Osteoblast (primary cell): ENCODE measurements at regions not wholly inside any gene's neighbourhood (a gene's known extent, or its start where the extent isn't known, plus 50 kb on each side); places are given as distances from the start of the nearest gene placed in this dataset.

Experiments
- DNase-seq: peaks from one replicate; pipeline ENCODE4 v3.0.0; 2011; ENCODE audit warnings: low spot score, mixed read lengths; ENCODE audit not compliant: insufficient read length; ENCODE audit errors: missing footprints
- H2AFZ ChIP-seq: 2 replicates; pipeline ENCODE4 v1.6.0; 2011; ENCODE audit warnings: mild to moderate bottlenecking, low read length
- H3K27ac ChIP-seq: 2 replicates; pipeline ENCODE4 v1.5.1; 2011; ENCODE audit warnings: mild to moderate bottlenecking, low read depth, low read length, moderate library complexity
- H3K27me3 ChIP-seq: 2 replicates; pipeline ENCODE4 v1.6.0; 2012; ENCODE audit warnings: mild to moderate bottlenecking, control low read depth, inconsistent platforms, low read length, moderate library complexity; ENCODE audit not compliant: insufficient read depth
- H3K36me3 ChIP-seq: 2 replicates; pipeline ENCODE4 v1.5.1; 2011; ENCODE audit warnings: mild to moderate bottlenecking, low read length, control low read depth, moderate library complexity; ENCODE audit not compliant: insufficient read depth
- H3K4me1 ChIP-seq: 2 replicates; pipeline ENCODE4 v1.5.1; 2011; ENCODE audit warnings: mild to moderate bottlenecking, low read length, control low read depth, moderate library complexity; ENCODE audit not compliant: insufficient read depth
- H3K4me2 ChIP-seq: 2 replicates; pipeline ENCODE4 v1.6.0; 2011; ENCODE audit warnings: mild to moderate bottlenecking, low read length; ENCODE audit not compliant: insufficient read depth
- H3K4me3 ChIP-seq: fragments of 200-600 bp; sonication (generic); 3 replicates; pipeline ENCODE4 v1.5.1; 2012; ENCODE audit warnings: mild to moderate bottlenecking, low read length, inconsistent platforms; ENCODE audit not compliant: insufficient read depth
- H3K79me2 ChIP-seq: 2 replicates; pipeline ENCODE4 v1.6.0; 2012; ENCODE audit warnings: mild to moderate bottlenecking, low read length, control low read depth, inconsistent platforms; ENCODE audit not compliant: insufficient read depth
- H3K9me3 ChIP-seq: 2 replicates; pipeline ENCODE4 v1.5.1; 2011; ENCODE audit warnings: low read depth, low read length, control low read depth
- H4K20me1 ChIP-seq: 2 replicates; pipeline ENCODE4 v1.6.0; 2012; ENCODE audit warnings: mild to moderate bottlenecking, low read length, control low read depth; ENCODE audit not compliant: insufficient read depth
- TF ChIP-seq, protein P1 (sequence below): IDR thresholded peaks from 2 replicates; pipeline ENCODE4 v1.5.1; 2011; ENCODE audit warnings: mild to moderate bottlenecking, low read depth, low read length, moderate library complexity; ENCODE audit errors: extremely low read depth

DNA sequence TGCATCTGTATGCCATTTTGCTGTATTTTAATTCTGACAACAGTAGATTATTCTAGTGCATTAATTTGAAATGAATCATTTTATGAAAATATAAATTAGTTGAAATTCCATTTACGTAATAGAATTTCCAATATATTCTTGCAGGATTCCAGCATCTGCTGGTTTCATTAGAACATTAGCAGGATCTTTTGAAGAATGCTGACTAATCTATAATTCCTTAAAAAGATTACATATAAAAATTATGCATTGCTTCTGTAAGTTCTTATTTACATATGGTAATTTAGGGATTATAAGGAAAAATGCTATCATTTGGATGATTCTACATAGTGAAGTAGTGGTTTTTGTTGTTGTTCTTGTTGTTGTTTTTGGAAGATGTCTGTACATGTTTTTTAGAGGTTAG, 182.2 kb upstream of the GNPDA2 start:
- DNase-seq = no peak

DNA sequence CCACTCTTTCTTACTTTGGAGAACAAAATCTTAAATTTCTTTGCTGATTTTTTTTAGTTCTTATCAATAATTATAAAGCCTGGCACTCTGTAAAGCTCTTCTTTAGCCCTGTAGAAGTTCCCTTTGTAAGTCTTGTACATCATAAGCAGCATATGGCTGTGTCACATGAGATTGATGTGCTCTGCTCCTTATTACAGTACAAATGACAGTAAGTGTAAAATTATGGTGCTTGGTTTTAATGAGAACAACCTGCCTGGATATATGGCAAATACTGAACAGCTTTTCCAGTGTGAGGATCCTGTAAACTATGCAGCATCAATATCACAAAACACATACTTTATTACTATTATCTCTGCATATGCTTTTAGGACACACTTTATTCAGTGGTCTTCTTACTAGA, 145.9 kb upstream of the GNPDA2 start:
- no peaks in the 10 kb centered on the region for H3K4me1 ChIP-seq
- TF ChIP-seq, protein P1, sequence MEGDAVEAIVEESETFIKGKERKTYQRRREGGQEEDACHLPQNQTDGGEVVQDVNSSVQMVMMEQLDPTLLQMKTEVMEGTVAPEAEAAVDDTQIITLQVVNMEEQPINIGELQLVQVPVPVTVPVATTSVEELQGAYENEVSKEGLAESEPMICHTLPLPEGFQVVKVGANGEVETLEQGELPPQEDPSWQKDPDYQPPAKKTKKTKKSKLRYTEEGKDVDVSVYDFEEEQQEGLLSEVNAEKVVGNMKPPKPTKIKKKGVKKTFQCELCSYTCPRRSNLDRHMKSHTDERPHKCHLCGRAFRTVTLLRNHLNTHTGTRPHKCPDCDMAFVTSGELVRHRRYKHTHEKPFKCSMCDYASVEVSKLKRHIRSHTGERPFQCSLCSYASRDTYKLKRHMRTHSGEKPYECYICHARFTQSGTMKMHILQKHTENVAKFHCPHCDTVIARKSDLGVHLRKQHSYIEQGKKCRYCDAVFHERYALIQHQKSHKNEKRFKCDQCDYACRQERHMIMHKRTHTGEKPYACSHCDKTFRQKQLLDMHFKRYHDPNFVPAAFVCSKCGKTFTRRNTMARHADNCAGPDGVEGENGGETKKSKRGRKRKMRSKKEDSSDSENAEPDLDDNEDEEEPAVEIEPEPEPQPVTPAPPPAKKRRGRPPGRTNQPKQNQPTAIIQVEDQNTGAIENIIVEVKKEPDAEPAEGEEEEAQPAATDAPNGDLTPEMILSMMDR = no peak
- no peak overlapping the region for H2AFZ ChIP-seq
- no peak overlapping the region for H3K4me2 ChIP-seq
- H4K20me1 ChIP-seq = no peaks in the 10 kb centered on the region
- no peaks in the 10 kb centered on the region for H3K79me2 ChIP-seq
- H3K36me3 ChIP-seq = no peaks in the 10 kb centered on the region
- no peaks in the 10 kb centered on the region for H3K27me3 ChIP-seq
- no peak overlapping the region for H3K27ac ChIP-seq
- no peaks in the 10 kb centered on the region for H3K9me3 ChIP-seq
- H3K4me3 ChIP-seq = no peak overlapping the region
- DNase-seq = no peak

More for the DNA sequence above, 182.2 kb upstream of the GNPDA2 start:
- Histone ChIP-seq H4K20me1 (no peaks in the 10 kb centered on the region), H3K4me3 (no peak overlapping the region), H3K27ac (no peak overlapping the region), H3K9me3 (no peaks in the 10 kb centered on the region), H3K4me1 (no peaks in the 10 kb centered on the region), H3K79me2 (no peaks in the 10 kb centered on the region), H2AFZ (no peak overlapping the region), H3K27me3 (no peaks in the 10 kb centered on the region), H3K4me2 (no peak overlapping the region), H3K36me3 (no peaks in the 10 kb centered on the region)
- TF ChIP-seq, protein P1 = no peak

DNA sequence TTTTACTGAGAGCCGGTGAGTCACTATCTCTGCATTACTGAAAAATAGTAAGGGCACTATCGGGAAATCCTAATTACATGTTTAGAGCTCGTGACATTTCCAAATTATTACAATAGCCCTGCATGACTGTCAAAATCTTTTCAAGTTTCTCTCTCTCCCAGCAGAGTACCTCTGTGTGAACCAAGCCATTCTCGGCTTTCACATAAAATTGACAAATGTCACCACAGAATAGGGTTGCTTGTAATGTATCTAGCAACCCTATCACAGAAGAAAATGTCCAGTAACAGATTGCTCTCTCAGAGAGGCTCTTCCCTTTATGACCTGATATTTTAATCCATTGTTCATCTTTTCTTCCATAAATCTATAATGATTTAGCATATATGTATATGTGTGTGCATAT, 144.8 kb upstream of the GNPDA2 start:
- no peak overlapping the region for H3K4me3 ChIP-seq
- TF ChIP-seq, protein P1 = no peak

DNA sequence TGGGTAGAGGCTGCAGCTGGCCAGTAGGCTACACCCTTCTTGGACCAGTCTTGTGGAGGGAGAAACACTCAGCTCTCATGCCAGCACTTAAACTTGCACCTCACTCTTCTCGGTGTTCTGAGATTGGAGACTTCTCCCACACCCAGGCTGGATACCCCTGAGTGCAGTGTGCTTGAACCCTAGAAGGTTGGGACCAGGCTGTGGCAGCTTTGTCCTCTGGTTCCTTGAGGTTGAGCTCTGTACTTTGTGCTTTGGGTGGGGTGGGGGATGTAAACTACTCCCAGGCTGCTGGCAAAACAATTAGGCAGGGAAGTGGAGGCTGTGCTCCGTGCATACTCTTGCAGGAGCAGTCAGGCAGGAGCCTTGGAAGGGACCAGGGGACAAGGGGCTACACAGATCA, 143.6 kb upstream of the GNPDA2 start:
- TF ChIP-seq, protein P1 = no peak
- no peaks in the 10 kb centered on the region for H3K4me1 ChIP-seq
- H2AFZ ChIP-seq = no peak overlapping the region
- no peak overlapping the region for H3K27ac ChIP-seq
- no peak overlapping the region for H3K4me3 ChIP-seq
- H4K20me1 ChIP-seq = no peaks in the 10 kb centered on the region
- no peak overlapping the region for H3K4me2 ChIP-seq
- no peaks in the 10 kb centered on the region for H3K36me3 ChIP-seq
- H3K9me3 ChIP-seq = no peaks in the 10 kb centered on the region
- no peaks in the 10 kb centered on the region for H3K79me2 ChIP-seq
- DNase-seq = no peak
- H3K27me3 ChIP-seq = no peaks in the 10 kb centered on the region

More for the DNA sequence above, 144.8 kb upstream of the GNPDA2 start:
- no peak for DNase-seq
- Histone ChIP-seq H4K20me1 (no peaks in the 10 kb centered on the region), H3K9me3 (no peaks in the 10 kb centered on the region), H2AFZ (no peak overlapping the region), H3K27ac (no peak overlapping the region), H3K4me1 (no peaks in the 10 kb centered on the region), H3K27me3 (no peaks in the 10 kb centered on the region), H3K4me2 (no peak overlapping the region), H3K79me2 (no peaks in the 10 kb centered on the region), H3K36me3 (no peaks in the 10 kb centered on the region)
